ENCODE measurements at regions not wholly inside any gene's neighbourhood (a gene's known extent, or its start where the extent isn't known, plus 50 kb on each side); places are given as distances from the start of the nearest gene placed in this dataset.
"Not testable (repeated sequence)": the region's sequence is repeated elsewhere in the genome, so short reads cannot be mapped to it uniquely, and the experiment has no call there.

- no peak for TF ChIP-seq CTCF (IDR thresholded peaks at IDR 0.05)
These were observed 88.7 kb upstream of the GLI2 start for GRCh38 chr2:120646994-120647393.

GRCh38 chr2:120647487-120647886, 88.2 kb upstream of the GLI2 start:
- H3K27ac ChIP-seq = no peak overlapping the region
- no peak for TF ChIP-seq CTCF (IDR thresholded peaks at IDR 0.05)
- no peaks in the 10 kb centered on the region for H3K4me1 ChIP-seq
- no peak for DNase-seq
- no peaks in the 10 kb centered on the region for H3K36me3 ChIP-seq
- intact Hi-C loops (cut with DNase I; ENCODE audit: low total_unique reads) = no loop called here
- H3K27me3 ChIP-seq = peaks cover 0 to 2% of the 10 kb centered on the region in 2 donors
- no peak overlapping the region for H3K4me3 ChIP-seq
- H3K9me3 ChIP-seq = peaks cover 0 to 26% (median 9%) of the 10 kb centered on the region in 3 donors

More at GRCh38 chr2:120646994-120647393, 88.7 kb upstream of the GLI2 start:
- H3K27me3 ChIP-seq = peaks cover 0 to 2% of the 10 kb centered on the region in 2 donors
- no peak overlapping the region for H3K4me3 ChIP-seq
- H3K27ac ChIP-seq = no peak overlapping the region
- H3K9me3 ChIP-seq = peaks cover 0 to 26% (median 9%) of the 10 kb centered on the region in 3 donors
- intact Hi-C loops (cut with DNase I; ENCODE audit: low total_unique reads) = no loop called here
- H3K36me3 ChIP-seq = no peaks in the 10 kb centered on the region
- no peaks in the 10 kb centered on the region for H3K4me1 ChIP-seq
- DNase-seq = no peak

GRCh38 chr2:120649381-120649780, 86.3 kb upstream of the GLI2 start:
- DNase-seq; H3K36me3 ChIP-seq; H3K4me3 ChIP-seq; H3K27me3 ChIP-seq; H3K27ac ChIP-seq; H3K4me1 ChIP-seq; intact Hi-C loops (cut with DNase I; ENCODE audit: low total_unique reads): not testable (repeated sequence)
- peaks cover 0 to 26% (median 9%) of the 10 kb centered on the region in 3 donors for H3K9me3 ChIP-seq

GRCh38 chr2:120650022-120650644, 85.5 kb upstream of the GLI2 start:
- peaks cover 0 to 14% of the 10 kb centered on the region in 2 donors for H3K27me3 ChIP-seq
- DNase-seq = no peak
- H3K4me3 ChIP-seq = no peak overlapping the region
- H3K9me3 ChIP-seq = peaks cover 0 to 26% (median 9%) of the 10 kb centered on the region in 3 donors
- no peak overlapping the region for H3K27ac ChIP-seq
- intact Hi-C loops (cut with DNase I; ENCODE audit: low total_unique reads) = no loop called here
- TF ChIP-seq CTCF (IDR thresholded peaks at IDR 0.05) = no peak
- H3K36me3 ChIP-seq = no peaks in the 10 kb centered on the region
- peaks cover 0 to 10% (median 5%) of the 10 kb centered on the region in 4 donors for H3K4me1 ChIP-seq

- Histone ChIP-seq H3K9me3 (peaks cover 0 to 26% (median 9%) of the 10 kb centered on the region in 3 donors), H3K36me3 (no peaks in the 10 kb centered on the region)
- DNase-seq = no peak
These were observed 83.8 kb upstream of the GLI2 start for GRCh38 chr2:120651818-120652217.

More at GRCh38 chr2:120651818-120652217, 83.8 kb upstream of the GLI2 start:
- Histone ChIP-seq H3K27me3 (peaks cover 0 to 14% of the 10 kb centered on the region in 2 donors), H3K4me3 (no peak overlapping the region), H3K4me1 (peaks cover 0 to 21% (median 11%) of the 10 kb centered on the region in 4 donors), H3K27ac (no peak overlapping the region)
- intact Hi-C loops (cut with DNase I; ENCODE audit: low total_unique reads) = no loop called here
- TF ChIP-seq CTCF (IDR thresholded peaks at IDR 0.05) = no peak

Measured in tibial artery (tissue), 4 donors.